DND-41 (cell line): ENCODE measurements at regions not wholly inside any gene's neighbourhood (a gene's known extent, or its start where the extent isn't known, plus 50 kb on each side); places are given as distances from the start of the nearest gene placed in this dataset.

Experiments
- CTCF ChIP-seq: IDR thresholded peaks from 2 replicates; pipeline ENCODE4 v1.5.1; 2012; ENCODE audit warnings: borderline replicate concordance, low read length, moderate library complexity, mild to moderate bottlenecking; ENCODE audit not compliant: poor library complexity, severe bottlenecking; ENCODE audit errors: extremely low read depth
- EZH2 ChIP-seq: IDR thresholded peaks from 3 replicates; pipeline ENCODE4 v1.6.1; 2012; ENCODE audit warnings: borderline replicate concordance, low read depth, mild to moderate bottlenecking, moderate library complexity, low read length, inconsistent platforms; ENCODE audit not compliant: severe bottlenecking

- no peak for TF ChIP-seq CTCF
- no peak for TF ChIP-seq EZH2
These were observed 474.7 kb downstream of the MBD2 start for GRCh38 chr18:53749766-53750165.
